ENCODE measurements at regions not wholly inside any gene's neighbourhood (a gene's known extent, or its start where the extent isn't known, plus 50 kb on each side); places are given as distances from the start of the nearest gene placed in this dataset.

DNA sequence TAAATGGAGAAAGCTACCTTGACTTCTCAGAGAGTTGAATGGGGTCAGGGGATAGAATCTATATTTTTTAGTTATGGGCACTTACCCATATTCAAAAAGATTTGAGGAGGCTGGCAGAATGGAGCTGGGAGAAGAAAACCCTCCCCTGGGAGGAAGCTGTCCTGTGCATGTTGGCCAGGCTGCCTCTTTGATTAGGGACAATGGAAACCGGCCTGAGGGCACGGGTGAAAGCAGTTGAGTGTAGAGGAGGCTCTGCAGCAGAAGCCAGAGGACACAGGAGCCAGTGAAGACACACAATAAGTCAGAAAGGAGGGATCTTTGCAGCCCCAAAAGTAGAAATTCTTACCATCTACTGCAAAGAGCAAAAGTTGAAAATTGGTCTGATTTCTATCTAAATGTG, 66.6 kb upstream of the B3GAT1 start:
- TF ChIP-seq POLR2AphosphoS5 (IDR thresholded peaks at IDR 0.05): no peak
- TF ChIP-seq, protein P1, sequence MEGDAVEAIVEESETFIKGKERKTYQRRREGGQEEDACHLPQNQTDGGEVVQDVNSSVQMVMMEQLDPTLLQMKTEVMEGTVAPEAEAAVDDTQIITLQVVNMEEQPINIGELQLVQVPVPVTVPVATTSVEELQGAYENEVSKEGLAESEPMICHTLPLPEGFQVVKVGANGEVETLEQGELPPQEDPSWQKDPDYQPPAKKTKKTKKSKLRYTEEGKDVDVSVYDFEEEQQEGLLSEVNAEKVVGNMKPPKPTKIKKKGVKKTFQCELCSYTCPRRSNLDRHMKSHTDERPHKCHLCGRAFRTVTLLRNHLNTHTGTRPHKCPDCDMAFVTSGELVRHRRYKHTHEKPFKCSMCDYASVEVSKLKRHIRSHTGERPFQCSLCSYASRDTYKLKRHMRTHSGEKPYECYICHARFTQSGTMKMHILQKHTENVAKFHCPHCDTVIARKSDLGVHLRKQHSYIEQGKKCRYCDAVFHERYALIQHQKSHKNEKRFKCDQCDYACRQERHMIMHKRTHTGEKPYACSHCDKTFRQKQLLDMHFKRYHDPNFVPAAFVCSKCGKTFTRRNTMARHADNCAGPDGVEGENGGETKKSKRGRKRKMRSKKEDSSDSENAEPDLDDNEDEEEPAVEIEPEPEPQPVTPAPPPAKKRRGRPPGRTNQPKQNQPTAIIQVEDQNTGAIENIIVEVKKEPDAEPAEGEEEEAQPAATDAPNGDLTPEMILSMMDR (IDR thresholded peaks at IDR 0.05): no peak
- TF ChIP-seq POLR2A (IDR thresholded peaks at IDR 0.05): no peak
- TF ChIP-seq EP300 (IDR thresholded peaks at IDR 0.05): no peak
